GM19239 (cell line): ENCODE measurements at regions not wholly inside any gene's neighbourhood (a gene's known extent, or its start where the extent isn't known, plus 50 kb on each side); places are given as distances from the start of the nearest gene placed in this dataset.

Experiments used
- DNase-seq: peaks from one replicate; pipeline ENCODE4 v3.0.0; 2011; ENCODE audit warnings: low spot score; ENCODE audit not compliant: insufficient read length
- FAIRE-seq: peaks from 2 replicates; lab custom pipeline; 2011; peaks lifted over from hg19 to GRCh38; lab: Jason Lieb, UNC

GRCh38 chr3:181851063-181851462 is 139.3 kb downstream of the SOX2 start:
- DNase-seq (no peak), FAIRE-seq (no peak)

- FAIRE-seq (no peak), DNase-seq (no peak)
Observed at GRCh38 chr3:181855825-181856224, 144.1 kb downstream of the SOX2 start.

GRCh38 chr3:181859518-181859917 is 147.8 kb downstream of the SOX2 start:
- no peak for DNase-seq
- FAIRE-seq = no peak

- FAIRE-seq = no peak
- no peak for DNase-seq
Observed at GRCh38 chr3:181860235-181860634, 148.5 kb downstream of the SOX2 start.

- no peak for FAIRE-seq
- DNase-seq = no peak
Observed at GRCh38 chr3:181862502-181862901, 150.8 kb downstream of the SOX2 start.

- no peak for DNase-seq
- no peak for FAIRE-seq
Observed at GRCh38 chr3:181868576-181869082, 156.9 kb downstream of the SOX2 start.

- FAIRE-seq (no peak), DNase-seq (no peak)
Observed at GRCh38 chr3:181872887-181873286, 161.2 kb downstream of the SOX2 start.

- no peak for DNase-seq
- FAIRE-seq = no peak
Observed at GRCh38 chr3:181879926-181880325, 168.2 kb downstream of the SOX2 start.

- FAIRE-seq = no peak
- DNase-seq = no peak
Observed at GRCh38 chr3:181880331-181880730, 168.6 kb downstream of the SOX2 start.

- no peak for DNase-seq
- peak; percentile 14 for FAIRE-seq
Observed at GRCh38 chr3:181881749-181882148, 170.0 kb downstream of the SOX2 start.

- DNase-seq (no peak), FAIRE-seq (no peak)
Observed at GRCh38 chr3:181885868-181886630, 174.3 kb downstream of the SOX2 start.

- DNase-seq = no peak
- no peak for FAIRE-seq
Observed at GRCh38 chr3:181886676-181887075, 175.0 kb downstream of the SOX2 start.

GRCh38 chr3:181887685-181888084 is 176.0 kb downstream of the SOX2 start:
- DNase-seq = no peak

GRCh38 chr3:181888234-181888633 is 176.5 kb downstream of the SOX2 start:
- no peak for FAIRE-seq
- DNase-seq = no peak

More at GRCh38 chr3:181887685-181888084, 176.0 kb downstream of the SOX2 start:
- FAIRE-seq = no peak

GRCh38 chr3:181892848-181893247 is 181.1 kb downstream of the SOX2 start:
- FAIRE-seq (no peak), DNase-seq (no peak)

GRCh38 chr3:181896605-181897004 is 184.9 kb downstream of the SOX2 start:
- no peak for DNase-seq
- FAIRE-seq = no peak

- FAIRE-seq = no peak
Observed at GRCh38 chr3:181899702-181900101, 188.0 kb downstream of the SOX2 start.

GRCh38 chr3:181901626-181902025 is 189.9 kb downstream of the SOX2 start:
- DNase-seq (no peak), FAIRE-seq (no peak)

More at GRCh38 chr3:181899702-181900101, 188.0 kb downstream of the SOX2 start:
- no peak for DNase-seq

- FAIRE-seq = no peak
- DNase-seq = no peak
Observed at GRCh38 chr3:181906338-181906737, 194.6 kb downstream of the SOX2 start.

- no peak for FAIRE-seq
- DNase-seq = no peak
Observed at GRCh38 chr3:181909241-181909640, 197.5 kb downstream of the SOX2 start.

GRCh38 chr3:181912384-181912783 is 200.7 kb downstream of the SOX2 start:
- DNase-seq = no peak
- FAIRE-seq = no peak

- no peak for DNase-seq
- FAIRE-seq = no peak
Observed at GRCh38 chr3:181913254-181913653, 201.5 kb downstream of the SOX2 start.
